Dermis microvascular lymphatic vessel endothelial cell (primary cell): ENCODE measurements at regions not wholly inside any gene's neighbourhood (a gene's known extent, or its start where the extent isn't known, plus 50 kb on each side); places are given as distances from the start of the nearest gene placed in this dataset.
A peak's percentile ranks its signal among the peaks of the same experiment; 100 is the strongest.

Source experiments
- DNase-seq, 2 donors: peaks; one replicate each; pipeline versions ENCODE4 v3.0.0 to v3.0.0-alpha.2; 2010; ENCODE audit warnings: low read depth in 2 of 2

DNA sequence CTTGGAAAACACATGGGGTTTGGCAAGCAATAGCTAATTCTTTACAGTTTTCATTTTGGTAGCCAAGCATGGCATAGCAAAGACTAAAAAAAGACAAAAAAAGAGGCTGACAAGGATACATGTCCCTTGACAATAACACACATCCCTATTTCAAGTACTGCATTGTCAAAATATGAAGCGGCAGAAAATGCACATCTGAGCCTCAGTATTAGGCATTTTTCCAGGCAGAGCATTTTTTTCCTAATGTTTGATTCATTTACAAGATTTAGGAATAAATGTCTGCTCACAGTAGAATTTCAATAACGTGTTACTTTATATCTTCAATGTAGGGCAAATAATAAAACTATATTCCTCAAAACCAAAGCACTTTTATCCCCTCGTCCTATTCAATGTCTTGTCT, 216.3 kb upstream of the PCDH18 start:
- DNase-seq: no peak

DNA sequence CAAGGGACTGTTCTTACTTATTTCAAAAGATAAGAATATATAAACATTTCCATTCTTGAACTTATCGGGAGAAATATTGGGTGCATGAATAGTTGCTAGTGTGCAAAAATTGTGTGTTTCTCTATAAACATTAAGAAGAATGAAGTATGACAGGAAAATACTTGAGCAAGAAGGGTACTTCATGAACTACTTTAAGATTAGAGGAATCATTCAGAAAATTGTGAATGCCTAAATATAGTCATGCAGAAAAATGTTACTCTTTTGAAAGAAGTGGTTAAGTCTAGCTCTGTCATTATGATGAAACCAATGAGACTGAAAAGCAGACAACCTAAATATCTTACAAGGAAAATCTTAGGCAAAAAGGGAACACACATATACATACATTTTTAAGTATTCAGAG, 207.8 kb upstream of the PCDH18 start:
- DNase-seq: no peak

DNA sequence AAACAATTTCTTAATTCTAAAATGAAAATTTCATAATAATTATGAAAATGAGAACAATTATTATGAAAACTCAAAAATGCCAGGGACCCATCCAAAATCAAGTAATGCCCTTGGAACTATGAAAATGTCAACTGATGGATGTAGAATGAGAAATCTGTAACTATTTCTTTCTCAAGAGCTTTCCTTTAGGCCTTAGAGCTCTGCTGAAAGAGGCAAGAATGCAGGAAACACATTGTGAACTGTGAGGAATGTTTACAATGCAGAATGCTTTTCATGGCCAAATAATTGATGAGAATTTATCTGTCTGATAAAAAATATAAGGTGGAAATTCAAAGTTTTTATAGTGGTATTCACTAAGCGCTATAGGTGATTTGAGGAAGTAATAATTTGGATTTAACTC, 207.1 kb upstream of the PCDH18 start:
- DNase-seq: no peak

DNA sequence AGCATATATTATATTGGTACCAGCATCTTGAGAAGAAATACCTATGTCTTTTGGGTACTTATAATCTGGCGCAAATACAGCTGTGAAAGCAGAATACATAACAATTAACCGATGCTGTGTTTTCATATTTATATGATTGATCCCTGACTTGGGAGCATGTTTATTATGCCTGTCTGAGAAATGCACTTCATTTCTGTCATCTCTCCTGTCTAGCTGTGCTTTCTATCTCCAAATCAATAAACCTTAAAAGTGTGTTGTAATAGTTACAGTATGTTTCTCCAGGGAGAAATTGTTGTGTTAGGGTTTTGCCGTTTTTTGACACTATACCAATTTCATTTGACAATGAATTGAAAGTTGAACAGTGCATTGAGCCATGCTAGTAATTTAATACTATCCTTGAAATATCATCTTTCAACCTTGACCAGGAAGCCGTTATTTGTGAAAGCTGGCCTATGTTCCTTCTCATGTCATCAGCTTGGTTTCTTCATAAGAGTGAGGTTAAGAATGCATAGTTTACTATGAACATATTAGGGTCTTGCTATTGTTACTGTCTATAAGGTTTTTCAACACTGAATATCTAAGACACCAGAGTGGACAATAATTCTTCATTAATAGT, 206.2 kb upstream of the PCDH18 start:
- no peak for DNase-seq

DNA sequence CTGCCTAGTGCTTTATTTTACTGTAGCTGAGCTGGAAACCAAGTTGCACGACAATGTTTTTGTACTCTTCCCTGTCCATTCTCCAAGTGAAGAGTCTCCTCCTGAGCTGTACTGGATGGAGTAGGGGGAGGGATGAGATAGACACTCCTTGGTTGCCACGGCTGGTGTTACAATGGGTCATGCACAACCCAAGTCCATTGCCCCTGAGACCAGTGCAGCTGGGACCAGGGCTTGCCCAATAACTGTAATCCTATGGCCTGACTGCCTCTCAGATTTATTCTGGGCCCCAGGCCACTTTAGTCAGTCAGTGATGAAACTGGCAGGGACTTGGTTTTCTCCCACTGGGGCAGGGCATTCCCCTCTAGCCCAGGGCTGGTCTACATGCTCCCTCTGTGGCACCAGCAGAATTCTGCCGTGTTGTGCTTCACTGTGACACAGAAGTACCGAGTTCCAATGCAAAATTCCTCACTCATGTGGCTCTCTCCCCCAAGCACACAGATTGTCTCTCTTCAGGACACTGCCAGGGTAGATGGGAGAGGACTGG, 203.3 kb upstream of the PCDH18 start:
- no peak for DNase-seq

DNA sequence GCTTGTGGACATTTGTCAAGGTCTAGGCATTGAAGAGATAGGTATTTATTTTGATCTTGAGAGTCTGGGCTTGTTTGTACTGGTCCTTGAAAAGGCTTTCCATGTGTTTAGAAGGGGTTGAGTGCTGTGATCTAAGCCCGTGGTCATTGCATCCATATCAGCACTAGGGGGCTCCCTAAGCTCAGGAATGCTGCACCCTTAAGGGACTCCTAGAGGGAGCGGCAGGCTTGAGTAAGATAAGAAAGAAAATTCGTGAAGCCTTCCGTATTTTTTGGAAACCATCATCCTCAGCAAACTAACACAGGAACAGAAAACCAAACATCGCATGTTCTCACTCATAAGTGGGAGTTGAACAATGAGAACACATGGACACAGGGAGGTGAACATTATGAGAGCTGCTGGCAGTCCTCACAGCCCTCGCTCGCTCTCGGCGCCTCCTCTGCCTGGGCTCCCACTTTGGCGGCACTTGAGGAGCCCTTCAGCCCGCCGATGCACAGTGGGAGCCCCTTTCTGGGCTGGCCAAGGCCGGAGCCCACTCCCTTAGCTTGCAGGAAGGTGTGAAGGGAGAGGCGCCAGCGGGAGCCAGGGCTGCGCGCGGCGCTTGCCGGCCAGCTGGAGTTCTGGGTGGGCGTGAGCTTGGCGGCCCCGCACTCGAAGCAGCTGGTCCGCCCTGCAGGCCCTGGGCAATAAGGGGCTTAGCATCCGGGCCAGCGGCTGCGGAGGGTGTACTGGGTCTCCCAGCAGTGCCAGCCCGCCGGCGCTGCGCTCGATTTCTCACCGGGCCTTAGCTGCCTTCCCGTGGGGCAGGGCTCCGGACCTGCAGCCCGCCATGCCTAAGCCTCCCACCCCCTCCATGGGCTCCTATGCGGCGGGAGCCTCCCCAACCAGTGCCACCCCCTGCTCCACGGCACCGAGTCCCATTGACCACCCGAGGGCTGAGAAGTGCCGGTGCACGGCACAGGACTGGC, 201.2 kb upstream of the PCDH18 start:
- DNase-seq: peak; percentile 0 to 39

DNA sequence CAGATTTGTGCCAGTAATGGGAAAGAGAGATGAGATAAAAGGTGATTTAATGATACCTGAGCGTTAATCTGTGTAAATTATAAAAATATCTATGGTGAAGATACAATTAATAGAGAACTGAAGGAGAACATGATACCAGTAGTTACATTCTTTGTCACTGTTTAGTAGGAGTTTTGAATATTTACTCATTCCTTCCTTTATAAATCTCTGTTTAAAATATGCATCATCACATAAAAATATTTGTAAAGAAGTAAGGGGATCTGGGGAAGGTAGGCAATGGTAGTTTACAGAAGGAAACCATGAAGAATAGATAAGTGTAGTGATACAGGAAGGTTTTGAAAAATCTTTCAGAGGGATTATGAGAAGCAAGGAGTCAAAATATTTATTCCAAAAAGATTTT, 190.6 kb upstream of the PCDH18 start:
- no peak for DNase-seq

GRCh38 chr4:137711502-137711901, 179.2 kb upstream of the PCDH18 start:
- no peak for DNase-seq

DNA sequence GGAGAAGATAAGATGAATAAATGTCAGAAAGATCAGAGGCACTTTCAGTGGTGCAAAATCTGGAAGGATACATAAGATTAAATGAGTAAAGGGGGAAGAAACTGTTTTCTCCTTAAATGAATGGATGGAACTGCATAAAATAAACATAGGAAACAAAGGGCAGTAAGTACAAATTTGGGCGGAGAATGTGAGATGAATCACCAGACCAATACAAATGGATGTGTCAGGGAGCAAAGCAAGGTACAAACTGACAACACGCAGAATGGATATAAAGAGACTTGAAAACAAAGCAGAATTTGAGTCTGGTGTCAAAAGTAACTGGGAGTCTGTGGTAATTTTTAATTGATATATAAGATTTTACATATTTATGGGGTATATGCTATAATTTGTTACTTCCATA, 175.3 kb upstream of the PCDH18 start:
- DNase-seq: peak in 1 of 2 donors; percentile 2

GRCh38 chr4:137707102-137707620, 174.9 kb upstream of the PCDH18 start:
- no peak for DNase-seq

GRCh38 chr4:137705171-137705783, 173.0 kb upstream of the PCDH18 start:
- DNase-seq: no peak

GRCh38 chr4:137703195-137703594, 170.9 kb upstream of the PCDH18 start:
- no peak for DNase-seq

- no peak for DNase-seq
Observed at GRCh38 chr4:137702512-137702911, 170.2 kb upstream of the PCDH18 start.

GRCh38 chr4:137701401-137701800, 169.1 kb upstream of the PCDH18 start:
- DNase-seq: no peak

DNA sequence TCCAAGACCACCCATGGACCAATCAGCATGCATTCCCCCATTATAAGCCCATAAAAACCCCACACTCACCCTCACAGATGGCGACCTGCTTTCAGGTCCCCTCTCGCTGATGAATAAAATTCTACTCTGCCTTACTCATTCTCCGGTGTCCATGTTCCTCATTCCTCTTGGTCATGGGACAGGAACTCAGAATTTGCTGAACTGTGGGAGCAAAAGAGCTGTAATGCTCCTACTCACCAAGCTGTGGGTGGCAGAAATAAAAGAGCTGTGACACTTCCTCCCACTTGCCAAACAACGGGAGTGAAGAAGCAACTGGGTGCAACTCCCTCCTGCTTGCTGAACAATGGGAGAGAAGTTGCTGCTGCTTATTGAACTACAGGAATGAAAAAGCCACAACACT, 168.5 kb upstream of the PCDH18 start:
- no peak for DNase-seq

DNA sequence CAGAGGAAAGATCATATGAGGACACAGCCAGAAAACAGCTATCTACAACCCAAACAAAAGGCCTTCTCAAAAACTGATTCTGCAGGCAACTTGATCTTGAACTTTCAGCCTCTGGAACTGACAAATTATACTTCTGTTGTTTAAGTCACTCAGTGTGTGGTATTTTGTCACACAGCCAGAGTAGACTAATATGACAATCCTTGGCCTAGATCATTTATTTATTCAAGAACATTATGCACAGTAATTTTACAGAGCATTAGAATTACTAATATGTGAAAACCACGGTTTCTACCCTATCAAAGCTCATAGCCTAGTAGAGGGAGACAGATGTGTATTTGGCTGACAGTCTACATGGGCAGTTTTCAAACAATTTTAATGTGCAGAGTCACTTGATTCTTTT, 167.8 kb upstream of the PCDH18 start:
- DNase-seq: no peak

GRCh38 chr4:137694138-137694537, 161.8 kb upstream of the PCDH18 start:
- no peak for DNase-seq

DNA sequence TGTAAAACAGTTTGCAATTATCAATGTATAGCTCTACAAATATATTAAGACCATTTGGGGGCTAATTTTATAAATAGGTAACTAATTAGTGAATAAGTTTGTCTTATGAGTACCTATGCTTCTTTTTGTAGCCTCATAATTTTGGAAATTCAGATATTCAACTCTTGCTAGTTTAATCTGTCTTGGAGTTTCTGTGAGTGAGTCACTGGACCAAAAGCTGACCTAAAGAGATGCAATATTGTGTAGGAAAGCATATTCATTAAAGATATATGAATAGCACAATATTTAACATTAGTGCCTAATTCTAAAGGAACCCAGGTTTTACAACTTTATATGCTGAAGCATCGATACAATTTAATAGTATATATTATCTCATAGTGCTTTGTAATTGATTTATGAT, 161.3 kb upstream of the PCDH18 start:
- DNase-seq: no peak

DNA sequence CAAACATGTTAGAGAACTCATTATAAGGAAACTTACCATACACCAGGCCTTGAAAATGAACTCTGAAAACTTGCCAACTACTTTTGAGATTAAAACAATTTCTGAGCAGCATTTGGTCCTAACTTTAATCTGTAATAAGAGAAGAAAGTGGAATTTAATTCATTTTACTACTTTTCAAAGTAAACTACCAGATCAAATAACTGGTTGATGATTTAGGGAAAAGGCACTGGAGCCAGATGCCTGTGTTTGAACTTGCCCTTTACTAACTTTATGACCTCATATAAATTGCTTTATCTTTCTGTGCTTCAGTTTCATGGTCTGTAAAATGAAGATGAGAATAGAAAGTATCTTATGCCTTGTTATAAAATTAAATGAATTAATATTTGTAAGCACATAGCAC, 159.9 kb upstream of the PCDH18 start:
- DNase-seq: no peak

- DNase-seq: no peak
Observed at GRCh38 chr4:137688651-137689050, 156.4 kb upstream of the PCDH18 start.

- DNase-seq: no peak
Observed at GRCh38 chr4:137685357-137685756, 153.1 kb upstream of the PCDH18 start.

GRCh38 chr4:137681081-137681480, 148.8 kb upstream of the PCDH18 start:
- DNase-seq: no peak
